ENCODE measurements at regions not wholly inside any gene's neighbourhood (a gene's known extent, or its start where the extent isn't known, plus 50 kb on each side); places are given as distances from the start of the nearest gene placed in this dataset.

- no peak for TF ChIP-seq CTCF (IDR thresholded peaks at IDR 0.05; ENCODE audit: low read depth, low read length)
- H3K4me3 ChIP-seq (ENCODE audit: low read depth, low read length): no peak overlapping the region
Observed at GRCh38 chr13:37985281-37985680, 115.7 kb upstream of the TRPC4 start.

GRCh38 chr13:37984357-37984756 lies 114.8 kb upstream of the TRPC4 start:
- H3K4me3 ChIP-seq (ENCODE audit: low read depth, low read length): no peak overlapping the region
- TF ChIP-seq CTCF (IDR thresholded peaks at IDR 0.05; ENCODE audit: low read depth, low read length): no peak

DNA sequence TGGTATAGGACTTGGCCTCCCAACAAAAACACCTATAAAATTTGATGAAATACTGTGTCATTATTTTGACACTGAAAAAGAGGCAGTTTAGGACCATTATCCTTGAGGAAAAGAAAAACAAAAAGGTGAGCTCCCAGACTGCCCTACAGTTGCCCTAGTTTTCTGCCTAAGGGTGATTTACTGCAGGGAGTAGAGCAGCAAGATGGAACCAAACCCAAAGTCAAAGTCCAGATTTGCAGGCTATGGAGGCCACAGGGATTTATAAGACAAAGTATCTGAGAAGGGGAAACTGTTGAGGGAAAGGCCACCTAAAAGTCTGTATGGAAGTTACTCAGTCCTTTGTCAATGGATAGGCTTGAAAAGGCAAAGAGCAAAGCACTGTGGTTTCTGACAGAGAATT lies 112.4 kb upstream of the TRPC4 start:
- no peak overlapping the region for H3K4me3 ChIP-seq (ENCODE audit: low read depth, low read length)
- no peak for TF ChIP-seq CTCF (IDR thresholded peaks at IDR 0.05; ENCODE audit: low read depth, low read length)

DNA sequence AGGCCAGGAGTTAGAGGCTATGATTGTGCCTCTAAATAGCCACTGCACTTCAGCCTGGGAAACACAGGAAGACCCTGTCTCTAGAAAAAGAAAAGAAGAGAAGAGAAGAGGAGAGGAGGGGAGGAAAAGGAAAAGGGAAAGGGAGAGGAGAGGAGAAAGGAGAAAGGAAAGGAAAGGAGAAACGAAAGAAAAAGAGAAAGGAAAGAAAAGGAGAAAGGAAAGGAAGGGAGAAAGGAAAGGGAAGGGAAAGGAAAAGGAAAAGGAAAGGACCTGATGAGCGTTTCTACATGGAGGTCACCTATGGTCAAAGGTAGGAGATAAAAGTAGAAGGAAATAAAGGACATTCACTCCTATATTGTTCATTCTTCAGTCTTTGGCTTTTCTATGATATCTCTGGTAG lies 109.1 kb upstream of the TRPC4 start:
- no peak overlapping the region for H3K4me3 ChIP-seq (ENCODE audit: low read depth, low read length)
- no peak for TF ChIP-seq CTCF (IDR thresholded peaks at IDR 0.05; ENCODE audit: low read depth, low read length)

DNA sequence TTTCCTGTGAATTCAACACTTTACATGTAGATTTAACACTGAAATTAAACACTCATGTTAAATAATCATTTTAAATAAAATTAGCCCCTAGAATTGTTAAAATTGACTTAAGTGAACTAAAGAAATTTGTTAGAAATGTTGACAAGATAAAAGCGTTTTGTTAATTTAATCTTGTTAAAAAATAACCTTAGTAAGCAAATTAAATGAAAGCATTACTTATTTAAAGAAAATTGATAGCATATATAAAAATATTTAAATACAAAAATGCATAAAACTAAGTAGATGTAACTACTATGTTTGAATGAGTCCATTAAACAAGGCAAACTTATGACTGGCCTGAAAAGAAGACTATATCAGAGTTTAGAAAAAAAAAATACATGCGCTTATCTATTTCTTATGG lies 99.0 kb upstream of the TRPC4 start:
- no peak overlapping the region for H3K4me3 ChIP-seq (ENCODE audit: low read depth, low read length)
- TF ChIP-seq CTCF (IDR thresholded peaks at IDR 0.05; ENCODE audit: low read depth, low read length): no peak

DNA sequence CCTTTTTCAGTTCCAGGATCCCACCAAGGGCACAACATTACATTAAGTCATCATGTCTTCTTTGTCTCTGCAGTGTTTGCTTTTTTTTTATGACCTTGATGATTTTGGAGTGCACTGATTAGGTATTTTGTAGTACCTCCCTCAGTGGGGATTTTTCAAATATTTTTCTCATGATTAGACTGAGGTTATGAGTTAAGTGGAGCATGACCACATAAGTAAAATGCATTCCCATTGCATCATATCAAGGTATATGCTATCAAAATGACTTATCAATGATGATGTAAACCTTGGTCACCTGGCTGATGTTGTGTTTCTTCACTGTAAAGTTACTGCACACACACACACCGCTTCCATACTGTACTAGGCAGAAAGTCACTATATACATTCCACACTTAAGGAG lies 96.7 kb upstream of the TRPC4 start:
- no peak overlapping the region for H3K4me3 ChIP-seq (ENCODE audit: low read depth, low read length)
- TF ChIP-seq CTCF (IDR thresholded peaks at IDR 0.05; ENCODE audit: low read depth, low read length): no peak

DNA sequence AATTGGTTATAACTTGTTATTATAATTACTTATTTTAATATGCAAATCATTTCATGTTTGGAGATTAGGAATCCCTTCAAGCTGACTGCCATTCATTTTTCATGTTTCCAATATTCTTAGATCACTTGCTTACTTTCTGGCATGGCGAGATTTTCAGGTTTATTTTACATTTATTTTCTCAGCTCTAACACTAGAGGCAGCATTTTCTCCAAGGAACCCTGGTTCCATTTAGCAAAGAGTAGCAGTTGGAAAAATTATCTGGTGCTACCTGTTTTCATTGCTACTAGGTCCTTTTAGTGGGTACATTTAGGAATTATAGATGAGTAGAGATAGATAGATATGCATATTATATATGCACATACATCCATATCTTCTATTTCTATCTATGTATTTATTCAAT lies 90.9 kb upstream of the TRPC4 start:
- H3K4me3 ChIP-seq (ENCODE audit: low read depth, low read length): no peak overlapping the region
- TF ChIP-seq CTCF (IDR thresholded peaks at IDR 0.05; ENCODE audit: low read depth, low read length): no peak
